SK-N-SH treated with all-trans-retinoic acid at 6 μM for 48 hours (cell line): ENCODE measurements at regions not wholly inside any gene's neighbourhood (a gene's known extent, or its start where the extent isn't known, plus 50 kb on each side); places are given as distances from the start of the nearest gene placed in this dataset.
A peak's percentile ranks its signal among the peaks of the same experiment; 100 is the strongest.

Experiments
- ATAC-seq: fragments of 200-7000 bp; cut with Tn5 transposase; 3 replicates; pipeline ENCODE4 v1.9.1; 2020; ENCODE audit warnings: mild to moderate bottlenecking, moderate library complexity
- ARNTL ChIP-seq: fragments of 450-650 bp; formaldehyde crosslinking; IDR thresholded peaks from 2 replicates; pipeline ENCODE4 v1.5.0; 2020; ENCODE audit warnings: low read depth, mild to moderate bottlenecking, moderate library complexity, borderline replicate concordance
- BACH2 ChIP-seq: fragments of 250-450 bp; sonication (Bioruptor Pico); IDR thresholded peaks from 2 replicates; pipeline ENCODE4 v1.9.0; 2021; ENCODE audit warnings: mild to moderate bottlenecking, borderline replicate concordance
- CREB5 ChIP-seq: fragments of 250-450 bp; sonication (Bioruptor Pico); IDR thresholded peaks from 2 replicates; pipeline ENCODE4 v1.5.1; 2020; ENCODE audit warnings: low read depth, mild to moderate bottlenecking, moderate library complexity
- CSDC2 ChIP-seq: fragments of 250-450 bp; sonication (Bioruptor Pico); IDR thresholded peaks from 2 replicates; pipeline ENCODE4 v1.5.0; 2020; ENCODE audit warnings: mild to moderate bottlenecking, moderate library complexity
- CSRNP3 ChIP-seq: fragments of 250-450 bp; sonication (Bioruptor Pico); IDR thresholded peaks from 2 replicates; pipeline ENCODE4 v1.5.1; 2021; ENCODE audit warnings: mild to moderate bottlenecking, moderate library complexity
- ESRRG ChIP-seq: fragments of 250-450 bp; sonication (Bioruptor Pico); IDR thresholded peaks from 2 replicates; pipeline ENCODE4 v1.6.1; 2021; ENCODE audit warnings: mild to moderate bottlenecking
- GLIS3 ChIP-seq: fragments of 250-450 bp; sonication (Bioruptor Pico); IDR thresholded peaks from 2 replicates; pipeline ENCODE4 v1.5.0; 2020; ENCODE audit warnings: mild to moderate bottlenecking, moderate library complexity
- ISL1 ChIP-seq: fragments of 250-450 bp; sonication (Bioruptor Pico); IDR thresholded peaks from 2 replicates; pipeline ENCODE4 v2.1.2; 2022; ENCODE audit warnings: mild to moderate bottlenecking, moderate library complexity
- OSR1 ChIP-seq: fragments of 250-450 bp; sonication (Bioruptor Pico); IDR thresholded peaks from 2 replicates; pipeline ENCODE4 v1.8.0; 2022; ENCODE audit warnings: moderate library complexity, mild to moderate bottlenecking, inconsistent platforms
- PATZ1 ChIP-seq: fragments of 250-450 bp; sonication (Bioruptor Pico); IDR thresholded peaks from 2 replicates; pipeline ENCODE4 v1.8.0; 2020; ENCODE audit warnings: mild to moderate bottlenecking, moderate library complexity, borderline replicate concordance
- RARB ChIP-seq: fragments of 250-450 bp; sonication (Bioruptor Pico); IDR thresholded peaks from 2 replicates; pipeline ENCODE4 v1.8.0; 2021; ENCODE audit warnings: mild to moderate bottlenecking, moderate library complexity
- SNAI2 ChIP-seq: fragments of 250-450 bp; sonication (Bioruptor Pico); IDR thresholded peaks from 2 replicates; pipeline ENCODE4 v1.5.0; 2020; ENCODE audit warnings: mild to moderate bottlenecking, moderate library complexity
- TCF4 ChIP-seq: fragments of 250-450 bp; sonication (Bioruptor Pico); IDR thresholded peaks from 2 replicates; pipeline ENCODE4 v1.8.0; 2021; ENCODE audit warnings: mild to moderate bottlenecking, moderate library complexity, borderline replicate concordance
- TOX ChIP-seq: fragments of 250-450 bp; sonication (Bioruptor Pico); IDR thresholded peaks from 2 replicates; pipeline ENCODE4 v1.8.0; 2021; ENCODE audit warnings: mild to moderate bottlenecking, moderate library complexity, borderline replicate concordance
- ZC3H10 ChIP-seq: fragments of 250-450 bp; sonication (Bioruptor Pico); IDR thresholded peaks from 2 replicates; pipeline ENCODE4 v1.5.1; 2021; ENCODE audit warnings: mild to moderate bottlenecking, moderate library complexity
- ZFP3 ChIP-seq: fragments of 250-450 bp; sonication (Bioruptor Pico); IDR thresholded peaks from 2 replicates; pipeline ENCODE4 v1.5.0; 2020; ENCODE audit warnings: mild to moderate bottlenecking, moderate library complexity
- ZFP30 ChIP-seq: fragments of 450-650 bp; formaldehyde crosslinking; IDR thresholded peaks from 2 replicates; pipeline ENCODE4 v1.5.0; 2022; ENCODE audit warnings: mild to moderate bottlenecking, moderate library complexity
- ZNF70 ChIP-seq: fragments of 450-650 bp; formaldehyde crosslinking; IDR thresholded peaks from 2 replicates; pipeline ENCODE4 v1.5.0; 2020; ENCODE audit warnings: mild to moderate bottlenecking, moderate library complexity
- TF ChIP-seq, protein P1 (sequence below): fragments of 250-450 bp; sonication (Bioruptor Pico); IDR thresholded peaks from 2 replicates; pipeline ENCODE4 v1.5.0; 2020; ENCODE audit warnings: mild to moderate bottlenecking, moderate library complexity
- TF ChIP-seq, protein P2 (sequence below): fragments of 250-450 bp; sonication (Bioruptor Pico); IDR thresholded peaks from 2 replicates; pipeline ENCODE4 v1.8.0; 2021; ENCODE audit warnings: low read depth, mild to moderate bottlenecking, moderate library complexity, borderline replicate concordance

- ATAC-seq: peak; percentile 42; the same call in 1 of the 3 replicates
- TF ChIP-seq ESRRG (CRISPR knock-in tag): no peak
- TF ChIP-seq SNAI2 (CRISPR knock-in tag): no peak
- no peak for TF ChIP-seq CSDC2
- no peak for TF ChIP-seq ZC3H10
- no peak for TF ChIP-seq CSRNP3 (CRISPR knock-in tag)
- TF ChIP-seq, protein P1, sequence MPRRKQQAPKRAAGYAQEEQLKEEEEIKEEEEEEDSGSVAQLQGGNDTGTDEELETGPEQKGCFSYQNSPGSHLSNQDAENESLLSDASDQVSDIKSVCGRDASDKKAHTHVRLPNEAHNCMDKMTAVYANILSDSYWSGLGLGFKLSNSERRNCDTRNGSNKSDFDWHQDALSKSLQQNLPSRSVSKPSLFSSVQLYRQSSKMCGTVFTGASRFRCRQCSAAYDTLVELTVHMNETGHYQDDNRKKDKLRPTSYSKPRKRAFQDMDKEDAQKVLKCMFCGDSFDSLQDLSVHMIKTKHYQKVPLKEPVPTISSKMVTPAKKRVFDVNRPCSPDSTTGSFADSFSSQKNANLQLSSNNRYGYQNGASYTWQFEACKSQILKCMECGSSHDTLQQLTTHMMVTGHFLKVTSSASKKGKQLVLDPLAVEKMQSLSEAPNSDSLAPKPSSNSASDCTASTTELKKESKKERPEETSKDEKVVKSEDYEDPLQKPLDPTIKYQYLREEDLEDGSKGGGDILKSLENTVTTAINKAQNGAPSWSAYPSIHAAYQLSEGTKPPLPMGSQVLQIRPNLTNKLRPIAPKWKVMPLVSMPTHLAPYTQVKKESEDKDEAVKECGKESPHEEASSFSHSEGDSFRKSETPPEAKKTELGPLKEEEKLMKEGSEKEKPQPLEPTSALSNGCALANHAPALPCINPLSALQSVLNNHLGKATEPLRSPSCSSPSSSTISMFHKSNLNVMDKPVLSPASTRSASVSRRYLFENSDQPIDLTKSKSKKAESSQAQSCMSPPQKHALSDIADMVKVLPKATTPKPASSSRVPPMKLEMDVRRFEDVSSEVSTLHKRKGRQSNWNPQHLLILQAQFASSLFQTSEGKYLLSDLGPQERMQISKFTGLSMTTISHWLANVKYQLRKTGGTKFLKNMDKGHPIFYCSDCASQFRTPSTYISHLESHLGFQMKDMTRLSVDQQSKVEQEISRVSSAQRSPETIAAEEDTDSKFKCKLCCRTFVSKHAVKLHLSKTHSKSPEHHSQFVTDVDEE (CRISPR knock-in tag): no peak
- no peak for TF ChIP-seq ARNTL (CRISPR knock-in tag)
- TF ChIP-seq ZFP30 (CRISPR knock-in tag): no peak
- TF ChIP-seq ISL1 (CRISPR knock-in tag): no peak
- TF ChIP-seq ZFP3: no peak
- TF ChIP-seq RARB (CRISPR knock-in tag): no peak
- TF ChIP-seq BACH2 (CRISPR knock-in tag): no peak
- no peak for TF ChIP-seq OSR1 (CRISPR knock-in tag)
- TF ChIP-seq TOX (CRISPR knock-in tag): no peak
These were observed 74.1 kb upstream of the PPP3CA start for GRCh38 chr4:101421386-101421785.

DNA sequence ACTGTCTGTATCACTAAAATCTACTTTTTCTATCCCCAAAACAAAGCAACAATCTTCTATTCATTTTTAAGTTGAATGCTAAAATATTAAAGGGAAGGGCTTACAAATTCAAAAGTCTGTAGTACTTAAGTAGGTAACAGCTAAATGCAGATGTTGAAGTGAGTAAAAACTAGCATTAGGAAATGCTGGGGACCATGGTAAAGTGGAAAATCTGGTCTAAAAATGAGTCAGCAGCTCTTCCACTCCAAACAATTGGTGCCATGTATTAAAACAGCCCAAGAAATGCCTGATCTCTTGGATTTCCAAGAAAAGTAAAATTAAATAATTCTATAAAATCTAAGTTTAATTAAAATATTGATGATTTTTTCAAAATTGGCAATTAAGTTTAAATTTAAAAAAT is 73.3 kb upstream of the PPP3CA start:
- no peak for ATAC-seq
- TF ChIP-seq PATZ1 (CRISPR knock-in tag): no peak
- no peak for TF ChIP-seq GLIS3 (CRISPR knock-in tag)
- TF ChIP-seq CREB5 (CRISPR knock-in tag): no peak
- no peak for TF ChIP-seq BACH2 (CRISPR knock-in tag)
- TF ChIP-seq, protein P1 (CRISPR knock-in tag): no peak
- TF ChIP-seq ESRRG (CRISPR knock-in tag): no peak
- TF ChIP-seq RARB (CRISPR knock-in tag): no peak
- TF ChIP-seq TOX (CRISPR knock-in tag): no peak
- no peak for TF ChIP-seq ZFP30 (CRISPR knock-in tag)
- TF ChIP-seq ISL1 (CRISPR knock-in tag): no peak
- TF ChIP-seq OSR1 (CRISPR knock-in tag): no peak
- TF ChIP-seq TCF4: no peak
- TF ChIP-seq ZNF70 (CRISPR knock-in tag): no peak
- no peak for TF ChIP-seq SNAI2 (CRISPR knock-in tag)
- TF ChIP-seq ARNTL (CRISPR knock-in tag): no peak
- no peak for TF ChIP-seq CSRNP3 (CRISPR knock-in tag)
- TF ChIP-seq, protein P2, sequence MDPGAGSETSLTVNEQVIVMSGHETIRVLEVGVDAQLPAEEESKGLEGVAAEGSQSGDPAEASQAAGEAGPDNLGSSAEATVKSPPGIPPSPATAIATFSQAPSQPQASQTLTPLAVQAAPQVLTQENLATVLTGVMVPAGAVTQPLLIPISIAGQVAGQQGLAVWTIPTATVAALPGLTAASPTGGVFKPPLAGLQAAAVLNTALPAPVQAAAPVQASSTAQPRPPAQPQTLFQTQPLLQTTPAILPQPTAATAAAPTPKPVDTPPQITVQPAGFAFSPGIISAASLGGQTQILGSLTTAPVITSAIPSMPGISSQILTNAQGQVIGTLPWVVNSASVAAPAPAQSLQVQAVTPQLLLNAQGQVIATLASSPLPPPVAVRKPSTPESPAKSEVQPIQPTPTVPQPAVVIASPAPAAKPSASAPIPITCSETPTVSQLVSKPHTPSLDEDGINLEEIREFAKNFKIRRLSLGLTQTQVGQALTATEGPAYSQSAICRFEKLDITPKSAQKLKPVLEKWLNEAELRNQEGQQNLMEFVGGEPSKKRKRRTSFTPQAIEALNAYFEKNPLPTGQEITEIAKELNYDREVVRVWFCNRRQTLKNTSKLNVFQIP: no peak
- no peak for TF ChIP-seq ZFP3
- TF ChIP-seq, all 23 proteins: peak for 0
